ENCODE measurements at regions not wholly inside any gene's neighbourhood (a gene's known extent, or its start where the extent isn't known, plus 50 kb on each side); places are given as distances from the start of the nearest gene placed in this dataset.

DNA sequence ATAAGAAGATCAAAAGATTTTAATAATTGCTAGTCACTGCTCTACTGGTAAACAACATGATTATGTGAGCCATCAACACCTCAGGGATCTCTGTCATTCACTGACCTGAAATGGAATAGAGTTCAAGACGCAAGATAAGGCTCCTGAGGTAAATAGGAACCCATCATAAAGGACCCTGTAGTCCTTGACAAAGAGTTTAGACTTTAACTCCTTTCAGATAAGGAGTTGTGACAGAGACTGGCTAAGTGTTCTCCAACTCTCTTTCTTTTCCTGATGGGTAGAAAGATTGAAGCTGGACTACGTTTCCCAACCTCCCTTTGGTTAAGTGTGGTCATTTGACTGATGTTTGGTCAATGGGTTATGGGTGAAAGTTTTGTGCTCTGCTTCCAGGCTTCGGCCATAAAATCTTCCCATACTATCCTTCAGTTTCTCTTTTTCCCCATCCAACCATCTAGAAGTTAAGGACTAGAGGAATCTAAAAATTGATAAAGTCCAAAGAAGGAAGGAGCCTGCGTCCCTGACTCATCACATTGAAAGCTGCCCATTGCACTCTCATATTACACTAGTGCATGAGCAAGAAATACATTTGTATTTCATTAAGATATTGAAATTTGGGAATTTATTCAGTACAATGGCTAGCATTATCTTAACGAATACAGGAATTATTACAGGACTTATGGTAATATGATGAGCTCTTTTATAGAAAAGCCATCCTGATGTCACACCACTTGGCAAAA is 293.7 kb upstream of the ACVR2A start:
- TF ChIP-seq, protein P1, sequence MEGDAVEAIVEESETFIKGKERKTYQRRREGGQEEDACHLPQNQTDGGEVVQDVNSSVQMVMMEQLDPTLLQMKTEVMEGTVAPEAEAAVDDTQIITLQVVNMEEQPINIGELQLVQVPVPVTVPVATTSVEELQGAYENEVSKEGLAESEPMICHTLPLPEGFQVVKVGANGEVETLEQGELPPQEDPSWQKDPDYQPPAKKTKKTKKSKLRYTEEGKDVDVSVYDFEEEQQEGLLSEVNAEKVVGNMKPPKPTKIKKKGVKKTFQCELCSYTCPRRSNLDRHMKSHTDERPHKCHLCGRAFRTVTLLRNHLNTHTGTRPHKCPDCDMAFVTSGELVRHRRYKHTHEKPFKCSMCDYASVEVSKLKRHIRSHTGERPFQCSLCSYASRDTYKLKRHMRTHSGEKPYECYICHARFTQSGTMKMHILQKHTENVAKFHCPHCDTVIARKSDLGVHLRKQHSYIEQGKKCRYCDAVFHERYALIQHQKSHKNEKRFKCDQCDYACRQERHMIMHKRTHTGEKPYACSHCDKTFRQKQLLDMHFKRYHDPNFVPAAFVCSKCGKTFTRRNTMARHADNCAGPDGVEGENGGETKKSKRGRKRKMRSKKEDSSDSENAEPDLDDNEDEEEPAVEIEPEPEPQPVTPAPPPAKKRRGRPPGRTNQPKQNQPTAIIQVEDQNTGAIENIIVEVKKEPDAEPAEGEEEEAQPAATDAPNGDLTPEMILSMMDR (IDR thresholded peaks at IDR 0.05; ENCODE audit: borderline replicate concordance, extremely low read depth, insufficient read depth), result no peak
- Histone ChIP-seq H3K36me3 (ENCODE audit: control insufficient read depth in 2 of 3, insufficient read depth in 3 of 3, low read length in 3 of 3) (no peaks in the 10 kb centered on the region), H3K4me3 (ENCODE audit: low read length in 3 of 3) (no peak overlapping the region), H3K9me3 (ENCODE audit: control insufficient read depth in 2 of 3, insufficient read depth in 1 of 3, low read length in 3 of 3) (no peaks in the 10 kb centered on the region), H3K27ac (ENCODE audit: low read depth in 2 of 2, low read length in 2 of 2) (no peak overlapping the region), H3K9ac (ENCODE audit: low read length in 3 of 3) (no peak overlapping the region), H3K27me3 (ENCODE audit: control insufficient read depth, insufficient read depth, low read length) (no peaks in the 10 kb centered on the region), H3K4me1 (ENCODE audit: control insufficient read depth in 2 of 3, insufficient read depth in 2 of 3, low read depth in 1 of 3, low read length in 3 of 3) (no peaks in the 10 kb centered on the region)
- intact Hi-C loops (cut with DNase I), result no loop called here
- no peak for DNase-seq
- FAIRE-seq, result no peak

DNA sequence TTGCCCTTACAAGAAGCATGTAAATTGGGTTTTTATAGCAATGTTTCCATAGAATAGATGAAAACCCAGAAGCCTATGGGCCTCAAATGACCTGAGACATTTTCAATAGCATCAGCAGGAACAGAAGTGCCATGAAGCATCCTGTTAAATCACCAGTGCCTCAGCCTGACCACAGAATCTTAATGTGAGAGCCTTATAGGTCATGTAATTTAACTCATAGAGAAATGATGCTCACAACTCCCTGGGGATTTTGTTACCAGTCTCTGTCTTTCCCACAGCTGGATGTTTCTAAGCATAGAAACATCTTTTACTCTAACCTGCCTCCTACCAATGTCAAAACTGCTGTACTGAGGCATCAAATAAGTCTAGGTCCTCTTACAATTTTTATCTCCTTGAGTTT is 295.8 kb upstream of the ACVR2A start:
- Histone ChIP-seq H3K9ac (ENCODE audit: low read length in 3 of 3) (no peak overlapping the region), H3K27me3 (ENCODE audit: control insufficient read depth, insufficient read depth, low read length) (no peaks in the 10 kb centered on the region), H3K36me3 (ENCODE audit: control insufficient read depth in 2 of 3, insufficient read depth in 3 of 3, low read length in 3 of 3) (no peaks in the 10 kb centered on the region), H3K4me3 (ENCODE audit: low read length in 3 of 3) (no peak overlapping the region), H3K4me1 (ENCODE audit: control insufficient read depth in 2 of 3, insufficient read depth in 2 of 3, low read depth in 1 of 3, low read length in 3 of 3) (no peaks in the 10 kb centered on the region), H3K27ac (ENCODE audit: low read depth in 2 of 2, low read length in 2 of 2) (no peak overlapping the region), H3K9me3 (ENCODE audit: control insufficient read depth in 2 of 3, insufficient read depth in 1 of 3, low read length in 3 of 3) (no peaks in the 10 kb centered on the region)
- intact Hi-C loops (cut with DNase I), result no loop called here
- TF ChIP-seq, protein P1 (IDR thresholded peaks at IDR 0.05; ENCODE audit: borderline replicate concordance, extremely low read depth, insufficient read depth), result no peak
- FAIRE-seq, result no peak
- DNase-seq, result no peak

DNA sequence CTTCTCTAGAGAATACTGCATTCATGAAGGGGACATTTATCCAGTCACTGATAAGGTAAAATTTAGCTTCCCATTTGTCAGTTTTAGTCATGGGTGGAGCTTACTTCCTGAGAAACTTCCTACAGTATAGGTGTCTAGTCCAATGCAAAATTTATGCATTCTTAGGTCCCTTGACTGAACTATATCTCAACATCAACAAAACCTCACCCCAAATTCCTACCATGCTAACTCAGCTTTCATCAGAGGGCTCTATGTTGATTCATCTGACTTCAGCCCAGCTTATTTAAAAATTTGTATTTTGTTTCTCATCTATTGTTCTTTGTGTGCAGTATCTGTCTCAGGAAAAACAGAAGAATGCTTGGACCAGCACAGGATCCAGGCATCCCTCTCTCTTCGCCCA is 296.4 kb upstream of the ACVR2A start:
- DNase-seq, result no peak
- H3K27ac ChIP-seq (ENCODE audit: low read depth in 2 of 2, low read length in 2 of 2), result no peak overlapping the region
- H3K9ac ChIP-seq (ENCODE audit: low read length in 3 of 3), result no peak overlapping the region
- no peaks in the 10 kb centered on the region for H3K27me3 ChIP-seq (ENCODE audit: control insufficient read depth, insufficient read depth, low read length)
- no peaks in the 10 kb centered on the region for H3K9me3 ChIP-seq (ENCODE audit: control insufficient read depth in 2 of 3, insufficient read depth in 1 of 3, low read length in 3 of 3)
- intact Hi-C loops (cut with DNase I), result no loop called here
- no peak overlapping the region for H3K4me3 ChIP-seq (ENCODE audit: low read length in 3 of 3)
- no peaks in the 10 kb centered on the region for H3K4me1 ChIP-seq (ENCODE audit: control insufficient read depth in 2 of 3, insufficient read depth in 2 of 3, low read depth in 1 of 3, low read length in 3 of 3)
- H3K36me3 ChIP-seq (ENCODE audit: control insufficient read depth in 2 of 3, insufficient read depth in 3 of 3, low read length in 3 of 3), result no peaks in the 10 kb centered on the region
- TF ChIP-seq, protein P1 (IDR thresholded peaks at IDR 0.05; ENCODE audit: borderline replicate concordance, extremely low read depth, insufficient read depth), result no peak
- FAIRE-seq, result no peak

DNA sequence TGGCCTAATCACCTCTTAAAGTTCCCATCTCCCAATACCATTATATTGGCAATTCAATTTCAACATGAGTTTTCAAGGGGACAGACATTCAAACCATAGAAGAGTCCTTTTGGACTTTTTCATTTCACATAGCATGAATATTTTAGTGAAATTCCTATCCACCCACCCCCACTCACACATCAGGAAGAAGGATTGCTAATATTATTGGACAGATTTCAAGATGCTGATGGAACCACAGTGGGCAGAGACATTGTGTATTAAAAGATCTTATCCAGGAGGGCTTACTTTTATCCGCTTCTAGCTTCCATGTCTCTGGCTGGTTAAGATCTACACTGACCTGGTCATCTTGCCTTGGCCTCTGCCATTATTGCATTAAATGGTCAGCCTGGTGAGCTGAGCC is 297.4 kb upstream of the ACVR2A start:
- no peaks in the 10 kb centered on the region for H3K4me1 ChIP-seq (ENCODE audit: control insufficient read depth in 2 of 3, insufficient read depth in 2 of 3, low read depth in 1 of 3, low read length in 3 of 3)
- H3K4me3 ChIP-seq (ENCODE audit: low read length in 3 of 3), result no peak overlapping the region
- H3K27me3 ChIP-seq (ENCODE audit: control insufficient read depth, insufficient read depth, low read length), result no peaks in the 10 kb centered on the region
- no peak for FAIRE-seq
- H3K9me3 ChIP-seq (ENCODE audit: control insufficient read depth in 2 of 3, insufficient read depth in 1 of 3, low read length in 3 of 3), result no peaks in the 10 kb centered on the region
- intact Hi-C loops (cut with DNase I), result no loop called here
- H3K36me3 ChIP-seq (ENCODE audit: control insufficient read depth in 2 of 3, insufficient read depth in 3 of 3, low read length in 3 of 3), result no peaks in the 10 kb centered on the region
- no peak overlapping the region for H3K9ac ChIP-seq (ENCODE audit: low read length in 3 of 3)
- TF ChIP-seq, protein P1 (IDR thresholded peaks at IDR 0.05; ENCODE audit: borderline replicate concordance, extremely low read depth, insufficient read depth), result no peak
- H3K27ac ChIP-seq (ENCODE audit: low read depth in 2 of 2, low read length in 2 of 2), result no peak overlapping the region
- no peak for DNase-seq

Measured in kidney (tissue), 13 donors.